ENCODE measurements at regions not wholly inside any gene's neighbourhood (a gene's known extent, or its start where the extent isn't known, plus 50 kb on each side); places are given as distances from the start of the nearest gene placed in this dataset.

- no peak overlapping the region; the same call in 1 of the 2 replicates for H2BK120ac ChIP-seq (ENCODE audit: low read depth, low read length)
- no peak overlapping the region for H3K9ac ChIP-seq (ENCODE audit: low read depth, low read length)
- no peaks in the 10 kb centered on the region for H3K36me3 ChIP-seq (ENCODE audit: control insufficient read depth, insufficient read depth, low read length)
- no peak overlapping the region for H2AFZ ChIP-seq (replicated peaks; ENCODE audit: low read length, poor library complexity)
- H2AK5ac ChIP-seq (ENCODE audit: low read depth, low read length), result 0 out of 2 replicates have a peak overlapping the region, but pooled peaks have one; percentile 3
- ATAC-seq (ENCODE audit: low read depth) (no peak), DNase-seq (no peak)
- BruUV-seq (replicated peaks), result no TSS peak
- H4K5ac ChIP-seq (ENCODE audit: low read depth, low read length), result no peak overlapping the region
- peak overlapping the region; percentile 23 for H4K91ac ChIP-seq (ENCODE audit: insufficient read depth, low read depth, low read length)
- H2AK9ac ChIP-seq (replicated peaks; ENCODE audit: low read depth, low read length, poor library complexity), result no peak overlapping the region
- H2BK5ac ChIP-seq (ENCODE audit: low read depth, low read length, poor library complexity, severe bottlenecking), result no peak overlapping the region
- no peak overlapping the region for H2BK20ac ChIP-seq (ENCODE audit: low read depth, low read length)
- H2BK15ac ChIP-seq (ENCODE audit: low read depth, low read length), result peak overlapping the region; percentile 23; the same call in 1 of the 3 replicates
- H3K4me1 ChIP-seq (ENCODE audit: control insufficient read depth, insufficient read depth, low read length), result peaks cover 4% of the 10 kb centered on the region; the same call in 1 of the 2 replicates
- H3K27ac ChIP-seq (ENCODE audit: insufficient read depth, low read length), result no peak overlapping the region
- H3K9me1 ChIP-seq (ENCODE audit: insufficient read depth, low read length), result peaks cover 7% of the 10 kb centered on the region; the same call in 1 of the 2 replicates
- no peak overlapping the region for H3K14ac ChIP-seq (replicated peaks; ENCODE audit: low read depth, low read length)
- intact Hi-C loops (cut with micrococcal nuclease), result loop anchor here (10.0 kb wide), 1 partner anchor 848 kb away; no protein-coding TSS in a partner anchor
- peaks cover 8% of the 10 kb centered on the region for H3K27me3 ChIP-seq (ENCODE audit: control insufficient read depth, insufficient read depth, low read length)
- CTCF ChIA-PET, result interaction anchor here (0.6 kb wide), 1 partner anchor 18 kb away, joined by 3 read pairs; no protein-coding TSS in a partner anchor
- POLR2A ChIA-PET (ENCODE audit: unreplicated experiment), result no interaction called here
- no peaks in the 10 kb centered on the region for H4K20me1 ChIP-seq (ENCODE audit: insufficient read depth, low read length)
- H3K56ac ChIP-seq (ENCODE audit: extremely low read depth, insufficient read depth, low read length), result no peak overlapping the region
- no peak overlapping the region for H3K4me3 ChIP-seq (ENCODE audit: insufficient read depth, low read depth, low read length)
- no peak overlapping the region for H3K18ac ChIP-seq (ENCODE audit: low read depth, low read length)
- H3K79me1 ChIP-seq (ENCODE audit: low read depth in 1 of 2, low read length in 2 of 2), result no peaks in the 10 kb centered on the region
- dilution Hi-C loops (cut with HindIII; ENCODE audit: low sequenced_read_pairs, unreplicated experiment), result no loop called here
- in situ Hi-C loops (cut with MboI; ENCODE audit: low sequenced_read_pairs), result no loop called here
- no peak overlapping the region for H3K4ac ChIP-seq (ENCODE audit: low read depth, low read length)
- no peak overlapping the region for H3K23ac ChIP-seq (ENCODE audit: low read depth, low read length)
- no peak for TF ChIP-seq RFX5 (IDR thresholded peaks at IDR 0.05; ENCODE audit: low read depth, low read length)
- no peak for TF ChIP-seq CTCF (conservative IDR thresholded peaks at IDR 0.05; ENCODE audit: low read depth, low read length)
- no peak for TF ChIP-seq RCOR1 (IDR thresholded peaks at IDR 0.05; ENCODE audit: insufficient replicate concordance, low read length)
- no peak for TF ChIP-seq MXI1 (IDR thresholded peaks at IDR 0.05; ENCODE audit: borderline replicate concordance, low read depth, low read length)
- no peak for TF ChIP-seq CHD1 (IDR thresholded peaks at IDR 0.05; ENCODE audit: low read depth, low read length)
- H4K8ac ChIP-seq (ENCODE audit: low read depth in 2 of 2, low read length in 2 of 2), result no peak overlapping the region
- H3K4me2 ChIP-seq (ENCODE audit: low read depth, low read length), result no peak overlapping the region
- 14% methylated on average over 1 of the region's 5 CpGs; no CpG with 5 or more reads in 1 of the 2 experiments for WGBS, 2 experiments (ENCODE audit: extremely low coverage in 2 of 2, insufficient read length in 1 of 2)
- 0 out of 2 replicates have a peak, but pooled peaks cover 2% of the 10 kb centered on the region for H3K9me3 ChIP-seq (ENCODE audit: control insufficient read depth, insufficient read depth, low read length)
These were observed 203.7 kb upstream of the CDH5 start for GRCh38 chr16:66162821-66163220.
